Vagina (tissue), 2 donors: ENCODE measurements at regions not wholly inside any gene's neighbourhood (a gene's known extent, or its start where the extent isn't known, plus 50 kb on each side); places are given as distances from the start of the nearest gene placed in this dataset.
"Not testable (repeated sequence)": the region's sequence is repeated elsewhere in the genome, so short reads cannot be mapped to it uniquely, and the experiment has no call there.

Experiments used
- DNase-seq, 2 donors: peaks; one replicate each; pipeline ENCODE4 v3.0.0-alpha.2; 2017; ENCODE audit errors: extremely low spot score in 2 of 2
- H3K27ac ChIP-seq: fragments of 200-600 bp; sonication (generic); one replicate; pipeline ENCODE4 v1.5.1; 2019
- H3K27me3 ChIP-seq: fragments of 200-600 bp; sonication (generic); one replicate; pipeline ENCODE4 v1.5.1; 2019
- H3K36me3 ChIP-seq, 2 donors: fragments of 200-600 bp; sonication (generic); one replicate each; pipeline ENCODE4 v1.5.1; 2017 to 2019
- H3K4me1 ChIP-seq: fragments of 200-600 bp; sonication (generic); one replicate; pipeline ENCODE4 v1.5.1; 2019
- H3K4me3 ChIP-seq, 2 donors: fragments of 200-600 bp; sonication (generic); 1 replicate in 1 of 2; 2 replicates in 1 of 2; pipeline ENCODE4 v1.5.1; 2016 to 2019
- H3K9me3 ChIP-seq: fragments of 200-600 bp; sonication (generic); one replicate; pipeline ENCODE4 v1.5.1; 2019
- intact Hi-C: fragments of 100-400 bp; cut with DNase I; formaldehyde crosslinking; loops from one replicate; pipeline ENCODE4 v1.15.1; 2023

- H3K9me3 ChIP-seq, DNase-seq, H3K36me3 ChIP-seq, intact Hi-C loops, H3K4me3 ChIP-seq, H3K4me1 ChIP-seq, H3K27ac ChIP-seq, H3K27me3 ChIP-seq: not testable (repeated sequence)
Measured at GRCh38 chr17:20668868-20669267, 89.3 kb downstream of the CDRT15L2 start.

- H3K9me3 ChIP-seq, DNase-seq, H3K4me3 ChIP-seq, intact Hi-C loops, H3K4me1 ChIP-seq, H3K27ac ChIP-seq, H3K36me3 ChIP-seq, H3K27me3 ChIP-seq: not testable (repeated sequence)
Measured at GRCh38 chr17:20670506-20670905, 91.0 kb downstream of the CDRT15L2 start.

GRCh38 chr17:20674374-20674773 is 94.8 kb downstream of the CDRT15L2 start:
- DNase-seq, H3K27ac ChIP-seq, H3K27me3 ChIP-seq, intact Hi-C loops, H3K9me3 ChIP-seq, H3K4me1 ChIP-seq, H3K4me3 ChIP-seq, H3K36me3 ChIP-seq: not testable (repeated sequence)

- H3K27me3 ChIP-seq, H3K27ac ChIP-seq, intact Hi-C loops, DNase-seq, H3K9me3 ChIP-seq, H3K4me1 ChIP-seq, H3K4me3 ChIP-seq, H3K36me3 ChIP-seq: not testable (repeated sequence)
Measured at GRCh38 chr17:20675707-20676106, 96.2 kb downstream of the CDRT15L2 start.

- intact Hi-C loops, H3K36me3 ChIP-seq, H3K9me3 ChIP-seq, DNase-seq, H3K4me1 ChIP-seq, H3K4me3 ChIP-seq, H3K27ac ChIP-seq, H3K27me3 ChIP-seq: not testable (repeated sequence)
Measured at GRCh38 chr17:20676656-20677055, 97.1 kb downstream of the CDRT15L2 start.

GRCh38 chr17:20677469-20677868 is 97.9 kb downstream of the CDRT15L2 start:
- H3K4me3 ChIP-seq, H3K9me3 ChIP-seq, H3K36me3 ChIP-seq, intact Hi-C loops, H3K27me3 ChIP-seq, DNase-seq, H3K4me1 ChIP-seq, H3K27ac ChIP-seq: not testable (repeated sequence)

- H3K27ac ChIP-seq, H3K4me1 ChIP-seq, H3K9me3 ChIP-seq, intact Hi-C loops, H3K27me3 ChIP-seq, H3K4me3 ChIP-seq, H3K36me3 ChIP-seq, DNase-seq: not testable (repeated sequence)
Measured at GRCh38 chr17:20678424-20678823, 98.9 kb downstream of the CDRT15L2 start.

- H3K27ac ChIP-seq, H3K9me3 ChIP-seq, intact Hi-C loops, H3K36me3 ChIP-seq, H3K27me3 ChIP-seq, H3K4me1 ChIP-seq, DNase-seq, H3K4me3 ChIP-seq: not testable (repeated sequence)
Measured at GRCh38 chr17:20681746-20682722, 102.5 kb downstream of the CDRT15L2 start.

- intact Hi-C loops, H3K36me3 ChIP-seq, DNase-seq: not testable (repeated sequence)
Measured at GRCh38 chr17:20683651-20684229, 104.2 kb downstream of the CDRT15L2 start.

GRCh38 chr17:20684975-20685374 is 105.5 kb downstream of the CDRT15L2 start:
- DNase-seq, H3K4me1 ChIP-seq, intact Hi-C loops: not testable (repeated sequence)

More at GRCh38 chr17:20683651-20684229, 104.2 kb downstream of the CDRT15L2 start:
- H3K4me1 ChIP-seq, H3K4me3 ChIP-seq, H3K9me3 ChIP-seq, H3K27me3 ChIP-seq, H3K27ac ChIP-seq: not testable (repeated sequence)

GRCh38 chr17:20687584-20687983 is 108.1 kb downstream of the CDRT15L2 start:
- H3K27ac ChIP-seq, H3K9me3 ChIP-seq, H3K27me3 ChIP-seq, H3K4me1 ChIP-seq, H3K4me3 ChIP-seq, H3K36me3 ChIP-seq, intact Hi-C loops, DNase-seq: not testable (repeated sequence)

More at GRCh38 chr17:20684975-20685374, 105.5 kb downstream of the CDRT15L2 start:
- not testable (repeated sequence) for H3K9me3 ChIP-seq, H3K27me3 ChIP-seq, H3K27ac ChIP-seq, H3K4me3 ChIP-seq, H3K36me3 ChIP-seq

- H3K4me1 ChIP-seq, DNase-seq, H3K9me3 ChIP-seq, H3K27ac ChIP-seq, H3K27me3 ChIP-seq, intact Hi-C loops, H3K4me3 ChIP-seq, H3K36me3 ChIP-seq: not testable (repeated sequence)
Measured at GRCh38 chr17:20689170-20689749, 109.7 kb downstream of the CDRT15L2 start.

GRCh38 chr17:20692706-20693105 is 113.2 kb downstream of the CDRT15L2 start:
- DNase-seq, H3K9me3 ChIP-seq, H3K4me3 ChIP-seq, intact Hi-C loops, H3K27ac ChIP-seq, H3K36me3 ChIP-seq, H3K27me3 ChIP-seq, H3K4me1 ChIP-seq: not testable (repeated sequence)
